ENCODE measurements at regions not wholly inside any gene's neighbourhood (a gene's known extent, or its start where the extent isn't known, plus 50 kb on each side); places are given as distances from the start of the nearest gene placed in this dataset.
"Not testable (repeated sequence)": the region's sequence is repeated elsewhere in the genome, so short reads cannot be mapped to it uniquely, and the experiment has no call there.

GRCh38 chr15:56797720-56798275 lies 64.5 kb upstream of the ZNF280D start:
- no peak for TF ChIP-seq CTCF (IDR thresholded peaks at IDR 0.05)
- no peaks in the 10 kb centered on the region for H3K27me3 ChIP-seq
- no peak overlapping the region for H3K27ac ChIP-seq
- no peak overlapping the region for H3K4me3 ChIP-seq
- intact Hi-C loops (cut with DNase I; ENCODE audit: low total_unique reads) = no loop called here
- DNase-seq = no peak
- H3K9me3 ChIP-seq = peaks cover 0 to 7% (median 0%) of the 10 kb centered on the region in 3 donors
- no peaks in the 10 kb centered on the region for H3K36me3 ChIP-seq
- H3K4me1 ChIP-seq = peaks cover 0 to 23% (median 16%) of the 10 kb centered on the region in 4 donors

DNA sequence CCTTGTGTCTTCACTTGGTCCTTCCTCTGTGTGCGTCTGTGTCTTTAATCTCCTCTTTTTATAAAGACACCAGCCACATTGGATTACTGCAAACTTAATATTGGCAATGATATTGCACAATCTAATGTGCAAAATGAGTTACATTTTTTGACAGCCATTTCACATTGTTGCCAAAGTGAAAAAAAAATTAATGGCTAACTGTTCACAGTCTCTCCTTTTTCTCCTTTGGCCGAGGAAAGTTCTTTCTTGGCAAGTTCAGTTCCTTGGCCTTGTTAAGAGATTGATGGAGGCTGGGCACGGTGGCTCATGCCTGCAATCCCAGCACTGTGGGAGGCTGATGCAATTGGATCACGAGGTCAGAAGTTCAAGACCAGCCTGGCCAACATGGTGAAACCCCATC lies 62.2 kb upstream of the ZNF280D start:
- H3K27ac ChIP-seq = peak overlapping the region; percentile 10 to 41
- H3K36me3 ChIP-seq = no peaks in the 10 kb centered on the region
- H3K4me3 ChIP-seq = no peak overlapping the region
- DNase-seq = peak in 1 of 2 donors; percentile 38
- no peak for TF ChIP-seq CTCF (IDR thresholded peaks at IDR 0.05)
- H3K4me1 ChIP-seq = peaks cover 0 to 23% (median 16%) of the 10 kb centered on the region in 4 donors
- H3K9me3 ChIP-seq = peaks cover 0 to 9% (median 0%) of the 10 kb centered on the region in 3 donors
- intact Hi-C loops (cut with DNase I; ENCODE audit: low total_unique reads) = no loop called here
- no peaks in the 10 kb centered on the region for H3K27me3 ChIP-seq

- H3K36me3 ChIP-seq = no peaks in the 10 kb centered on the region
- no peak overlapping the region for H3K4me3 ChIP-seq
- no peak for DNase-seq
- peak overlapping the region; percentile 10 to 41 for H3K27ac ChIP-seq
- H3K9me3 ChIP-seq = peaks cover 0 to 9% (median 0%) of the 10 kb centered on the region in 3 donors
- intact Hi-C loops (cut with DNase I; ENCODE audit: low total_unique reads) = no loop called here
- H3K4me1 ChIP-seq = peaks cover 0 to 23% (median 16%) of the 10 kb centered on the region in 4 donors
- H3K27me3 ChIP-seq = no peaks in the 10 kb centered on the region
- no peak for TF ChIP-seq CTCF (IDR thresholded peaks at IDR 0.05)
Observed at GRCh38 chr15:56794553-56795329, 61.4 kb upstream of the ZNF280D start.

GRCh38 chr15:56794165-56794552 lies 60.9 kb upstream of the ZNF280D start:
- H3K4me1 ChIP-seq = peaks cover 0 to 23% (median 16%) of the 10 kb centered on the region in 4 donors
- TF ChIP-seq CTCF (IDR thresholded peaks at IDR 0.05) = no peak
- peak overlapping the region; percentile 10 to 41 for H3K27ac ChIP-seq
- no peak for DNase-seq
- H3K27me3 ChIP-seq = no peaks in the 10 kb centered on the region
- peaks cover 0 to 9% (median 0%) of the 10 kb centered on the region in 3 donors for H3K9me3 ChIP-seq
- H3K36me3 ChIP-seq = no peaks in the 10 kb centered on the region
- intact Hi-C loops (cut with DNase I; ENCODE audit: low total_unique reads) = no loop called here
- H3K4me3 ChIP-seq = no peak overlapping the region

- no peaks in the 10 kb centered on the region for H3K36me3 ChIP-seq
- TF ChIP-seq CTCF (IDR thresholded peaks at IDR 0.05) = no peak
- intact Hi-C loops (cut with DNase I; ENCODE audit: low total_unique reads) = no loop called here
Observed at GRCh38 chr15:56792211-56792610, 58.9 kb upstream of the ZNF280D start.

GRCh38 chr15:56791521-56791920 lies 58.2 kb upstream of the ZNF280D start:
- intact Hi-C loops (cut with DNase I; ENCODE audit: low total_unique reads); H3K27me3 ChIP-seq; H3K27ac ChIP-seq; DNase-seq; H3K9me3 ChIP-seq; H3K36me3 ChIP-seq; H3K4me3 ChIP-seq: not testable (repeated sequence)
- H3K4me1 ChIP-seq = peaks cover 0 to 23% (median 16%) of the 10 kb centered on the region in 4 donors

More at GRCh38 chr15:56792211-56792610, 58.9 kb upstream of the ZNF280D start:
- no peaks in the 10 kb centered on the region for H3K27me3 ChIP-seq
- peaks cover 0 to 9% (median 0%) of the 10 kb centered on the region in 3 donors for H3K9me3 ChIP-seq
- H3K4me1 ChIP-seq = peaks cover 0 to 23% (median 16%) of the 10 kb centered on the region in 4 donors
- H3K27ac ChIP-seq = no peak overlapping the region
- no peak for DNase-seq
- no peak overlapping the region for H3K4me3 ChIP-seq
